Karpas-422 (cell line): ENCODE measurements at regions not wholly inside any gene's neighbourhood (a gene's known extent, or its start where the extent isn't known, plus 50 kb on each side); places are given as distances from the start of the nearest gene placed in this dataset.
"Not testable (repeated sequence)": the region's sequence is repeated elsewhere in the genome, so short reads cannot be mapped to it uniquely, and the experiment has no call there.

ENCODE experiments used
- DNase-seq: peaks from one replicate; pipeline ENCODE4 v3.0.0-alpha.2; 2015
- H2AFZ ChIP-seq: fragments of 200-600 bp; sonication (generic); 2 replicates; pipeline ENCODE4 v1.6.1; 2014; ENCODE audit warnings: antibody characterized with exemption, low read length, mixed read lengths
- H3K27ac ChIP-seq: fragments of 200-600 bp; sonication (generic); 2 replicates; pipeline ENCODE4 v1.5.1; 2014; ENCODE audit warnings: mild to moderate bottlenecking, low read length, moderate library complexity
- H3K27me3 ChIP-seq: fragments of 200-600 bp; sonication (generic); 2 replicates; pipeline ENCODE4 v1.6.1; 2014; ENCODE audit warnings: low read length, mixed read lengths
- H3K36me3 ChIP-seq: fragments of 200-600 bp; sonication (generic); 2 replicates; pipeline ENCODE4 v1.6.1; 2014; ENCODE audit warnings: low read length, mixed read lengths; ENCODE audit not compliant: insufficient read depth
- H3K4me1 ChIP-seq: fragments of 200-600 bp; sonication (generic); 2 replicates; pipeline ENCODE4 v1.6.1; 2014; ENCODE audit warnings: mild to moderate bottlenecking, low read length, mixed read lengths
- H3K4me2 ChIP-seq: fragments of 200-600 bp; sonication (generic); 2 replicates; pipeline ENCODE4 v1.6.1; 2014; ENCODE audit warnings: low read length, low read depth, mild to moderate bottlenecking; ENCODE audit not compliant: poor library complexity, severe bottlenecking
- H3K4me3 ChIP-seq: fragments of 200-600 bp; sonication (generic); 2 replicates; pipeline ENCODE4 v1.5.1; 2014; ENCODE audit warnings: mild to moderate bottlenecking, antibody characterized with exemption, low read length, mixed read lengths
- H3K79me2 ChIP-seq: fragments of 200-600 bp; sonication (generic); 2 replicates; pipeline ENCODE4 v1.6.1; 2014; ENCODE audit warnings: mild to moderate bottlenecking, low read length, mixed read lengths
- H3K9ac ChIP-seq: fragments of 200-600 bp; sonication (generic); 2 replicates; pipeline ENCODE4 v1.6.0; 2014; ENCODE audit warnings: low read length
- H3K9me2 ChIP-seq: fragments of 200-600 bp; sonication (generic), shearing (Covaris generic); replicated peaks from 2 replicates; pipeline ENCODE4 v1.6.0; 2014; ENCODE audit warnings: mild to moderate bottlenecking, low read length, moderate library complexity; ENCODE audit not compliant: insufficient read depth
- H3K9me3 ChIP-seq: fragments of 300-700, 200-600 bp; sonication (generic); 2 replicates; pipeline ENCODE4 v1.6.1; 2014; ENCODE audit warnings: low read length, mixed read lengths
- H4K20me1 ChIP-seq: fragments of 200-600 bp; sonication (generic); 2 replicates; pipeline ENCODE4 v1.6.1; 2014; ENCODE audit warnings: mild to moderate bottlenecking, antibody characterized with exemption, low read length, low read depth; ENCODE audit not compliant: insufficient read depth

DNA sequence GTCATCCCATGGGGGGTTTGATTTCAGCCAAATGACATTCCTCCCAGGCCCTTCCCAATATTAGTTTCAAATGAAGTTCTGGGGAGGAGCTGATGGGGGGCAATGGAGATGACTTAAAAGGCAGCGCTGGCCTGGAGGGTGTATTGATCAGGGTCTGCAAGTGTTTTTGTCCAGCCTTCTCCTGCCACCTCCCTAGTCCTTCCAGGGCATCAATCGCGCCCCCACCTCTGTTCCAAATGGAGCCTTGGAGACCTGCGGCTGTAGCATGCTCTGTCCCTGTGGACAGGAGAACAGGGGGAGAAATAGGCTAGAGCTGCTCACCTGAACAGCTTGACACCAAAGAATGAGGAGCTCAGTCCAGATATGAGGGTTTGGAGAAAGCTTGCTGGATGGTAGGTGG, 386.8 kb upstream of the PODXL start:
- Histone ChIP-seq H3K4me2 (no peak overlapping the region), H3K9me3 (no peaks in the 10 kb centered on the region), H3K4me1 (no peaks in the 10 kb centered on the region), H3K9me2 (no peaks in the 10 kb centered on the region), H3K27ac (no peak overlapping the region), H3K27me3 (no peaks in the 10 kb centered on the region; the same call in 1 of the 2 replicates), H4K20me1 (no peaks in the 10 kb centered on the region), H3K36me3 (no peaks in the 10 kb centered on the region), H3K4me3 (no peak overlapping the region), H3K79me2 (no peaks in the 10 kb centered on the region), H2AFZ (no peak overlapping the region), H3K9ac (no peak overlapping the region)
- peak; percentile 2 for DNase-seq

- H3K27me3 ChIP-seq, result no peaks in the 10 kb centered on the region; the same call in 1 of the 2 replicates
- no peaks in the 10 kb centered on the region for H4K20me1 ChIP-seq
- peak; percentile 26 for DNase-seq
- no peaks in the 10 kb centered on the region for H3K4me1 ChIP-seq
- no peaks in the 10 kb centered on the region for H3K36me3 ChIP-seq
- H3K9me2 ChIP-seq, result no peaks in the 10 kb centered on the region
- H3K9me3 ChIP-seq, result no peaks in the 10 kb centered on the region
- no peak overlapping the region for H3K4me3 ChIP-seq
- no peak overlapping the region for H3K4me2 ChIP-seq
- H3K27ac ChIP-seq, result no peak overlapping the region
- H2AFZ ChIP-seq, result no peak overlapping the region
- H3K9ac ChIP-seq, result no peak overlapping the region
- H3K79me2 ChIP-seq, result no peaks in the 10 kb centered on the region
Measured at GRCh38 chr7:131942287-131943150, 386.1 kb upstream of the PODXL start.

DNA sequence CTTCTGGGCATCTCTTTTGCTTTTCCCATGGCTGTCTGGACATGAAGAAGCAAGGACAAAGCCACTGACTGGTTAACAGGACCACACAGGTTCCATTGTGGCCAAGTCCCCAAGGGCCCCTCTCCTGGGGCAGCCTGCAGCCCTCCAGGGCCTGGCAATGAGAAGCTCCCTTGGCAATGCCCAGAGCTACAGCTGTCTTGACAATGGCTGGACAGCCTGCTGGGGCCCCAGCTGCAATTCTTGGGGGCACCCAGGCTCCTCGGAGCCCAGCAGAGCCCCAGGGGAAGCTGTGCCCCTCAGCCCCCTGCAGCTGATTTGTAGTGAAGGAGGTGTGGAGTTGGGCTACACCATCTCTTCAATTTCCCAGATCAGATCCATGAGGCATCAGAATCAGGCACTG, 384.9 kb upstream of the PODXL start:
- no peaks in the 10 kb centered on the region for H3K79me2 ChIP-seq
- H3K36me3 ChIP-seq, result no peaks in the 10 kb centered on the region
- H3K27me3 ChIP-seq, result no peaks in the 10 kb centered on the region; the same call in 1 of the 2 replicates
- no peak overlapping the region for H3K27ac ChIP-seq
- H3K9me3 ChIP-seq, result no peaks in the 10 kb centered on the region
- H3K4me3 ChIP-seq, result no peak overlapping the region
- no peaks in the 10 kb centered on the region for H3K9me2 ChIP-seq
- H3K4me1 ChIP-seq, result no peaks in the 10 kb centered on the region
- H4K20me1 ChIP-seq, result no peaks in the 10 kb centered on the region
- H2AFZ ChIP-seq, result no peak overlapping the region
- no peak overlapping the region for H3K9ac ChIP-seq
- peak; percentile 2 for DNase-seq
- no peak overlapping the region for H3K4me2 ChIP-seq

DNA sequence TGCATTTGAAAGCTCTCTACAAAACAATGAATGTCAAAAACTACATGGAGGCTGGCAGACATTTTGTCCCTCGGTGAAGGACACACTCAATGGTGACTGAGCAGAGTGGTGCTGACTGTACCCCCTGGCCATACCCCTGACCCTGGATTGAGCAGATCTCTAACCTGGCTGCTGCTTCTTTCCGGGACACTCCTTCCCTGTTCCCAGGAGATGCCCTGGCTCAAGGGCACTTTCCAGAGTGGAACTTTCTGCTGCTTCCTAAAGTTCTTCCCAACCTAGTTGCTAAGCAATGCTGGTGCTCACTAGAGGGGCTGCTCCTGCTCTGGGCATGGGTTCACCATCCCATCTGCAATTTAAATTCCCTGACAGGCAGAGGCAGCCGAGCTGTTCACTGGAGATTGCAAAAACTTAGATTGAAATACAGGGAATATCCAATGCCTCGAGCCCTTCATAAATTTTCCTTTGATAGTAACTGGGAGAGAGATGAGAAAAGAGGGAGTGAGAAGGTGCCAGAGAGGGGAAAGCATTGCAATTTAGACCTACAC, 384.3 kb upstream of the PODXL start:
- Histone ChIP-seq H4K20me1 (no peaks in the 10 kb centered on the region), H3K27me3 (no peaks in the 10 kb centered on the region; the same call in 1 of the 2 replicates), H3K4me3 (no peak overlapping the region), H3K79me2 (no peaks in the 10 kb centered on the region), H3K4me2 (no peak overlapping the region), H3K36me3 (no peaks in the 10 kb centered on the region), H3K9ac (no peak overlapping the region), H3K4me1 (no peaks in the 10 kb centered on the region), H2AFZ (no peak overlapping the region), H3K27ac (no peak overlapping the region), H3K9me3 (no peaks in the 10 kb centered on the region), H3K9me2 (no peaks in the 10 kb centered on the region)
- DNase-seq, result no peak

DNA sequence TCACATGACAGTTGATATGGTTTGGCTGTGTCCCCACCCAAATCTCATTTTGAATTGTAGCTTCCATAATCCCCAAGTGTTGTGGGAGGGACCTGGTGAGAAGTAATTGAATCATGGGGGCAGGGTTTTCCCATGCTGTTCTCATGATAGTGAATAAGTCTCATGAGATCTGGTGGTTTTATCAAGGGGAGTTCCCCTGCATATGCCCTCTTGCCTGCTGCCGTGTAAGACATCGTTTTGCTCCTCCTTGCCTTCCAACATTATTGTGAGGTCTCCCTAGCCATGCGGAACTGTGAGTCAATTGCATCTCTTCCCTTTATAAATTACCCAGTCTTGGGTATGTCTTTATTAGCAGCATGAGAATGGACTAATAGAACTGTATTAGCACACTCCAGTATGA, 382.4 kb upstream of the PODXL start:
- H3K9me3 ChIP-seq, H2AFZ ChIP-seq, H3K36me3 ChIP-seq, H3K4me3 ChIP-seq, H4K20me1 ChIP-seq, H3K79me2 ChIP-seq, H3K9me2 ChIP-seq, H3K9ac ChIP-seq, H3K27ac ChIP-seq, H3K4me1 ChIP-seq, H3K4me2 ChIP-seq, H3K27me3 ChIP-seq: not testable (repeated sequence)
- peak; percentile 21 for DNase-seq

DNA sequence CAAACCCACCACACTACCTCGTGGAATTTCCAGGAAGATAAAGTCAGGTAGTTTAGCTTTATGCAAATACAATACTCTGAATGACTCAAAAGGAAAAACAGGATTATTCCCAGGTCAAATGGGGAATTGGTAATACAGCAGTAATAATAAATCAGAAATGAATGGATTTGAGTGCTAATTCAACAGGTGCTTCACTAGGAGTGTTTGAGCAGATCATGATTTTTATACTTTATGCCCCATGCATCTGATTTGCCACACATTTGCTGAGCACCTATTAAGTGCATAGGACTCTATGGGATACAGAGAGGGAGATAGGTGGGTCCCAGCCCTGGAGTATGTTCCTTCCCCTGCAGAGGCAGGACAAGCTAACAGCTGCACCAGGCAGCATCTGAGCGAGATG, 381.4 kb upstream of the PODXL start:
- no peaks in the 10 kb centered on the region for H3K9me3 ChIP-seq
- H3K9me2 ChIP-seq, result no peaks in the 10 kb centered on the region
- H3K27me3 ChIP-seq, result no peaks in the 10 kb centered on the region; the same call in 1 of the 2 replicates
- H3K4me2 ChIP-seq, result no peak overlapping the region
- no peak overlapping the region for H3K9ac ChIP-seq
- no peaks in the 10 kb centered on the region for H3K4me1 ChIP-seq
- DNase-seq, result no peak
- H3K4me3 ChIP-seq, result no peak overlapping the region
- H3K27ac ChIP-seq, result no peak overlapping the region
- H2AFZ ChIP-seq, result no peak overlapping the region
- H3K79me2 ChIP-seq, result no peaks in the 10 kb centered on the region
- H3K36me3 ChIP-seq, result no peaks in the 10 kb centered on the region
- no peaks in the 10 kb centered on the region for H4K20me1 ChIP-seq

DNA sequence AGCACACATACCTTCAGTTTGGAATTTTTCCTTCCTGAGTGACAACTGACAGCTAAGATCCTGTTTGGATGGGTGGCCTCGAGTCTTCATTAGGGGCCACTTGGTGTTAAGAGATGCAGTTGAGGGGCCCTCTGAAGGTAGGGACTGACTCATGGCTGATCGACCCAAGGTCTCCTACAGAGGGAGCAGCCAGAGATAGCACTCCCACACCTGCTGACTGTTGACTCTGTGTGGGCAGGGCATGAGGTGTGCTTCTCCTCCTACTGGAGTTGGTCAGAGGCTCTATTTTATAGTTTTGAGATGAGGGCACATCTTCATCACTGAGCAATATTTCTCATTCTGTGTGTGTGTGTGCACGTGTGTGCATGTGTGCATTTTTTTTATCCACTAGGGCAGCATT, 378.8 kb upstream of the PODXL start:
- H3K4me3 ChIP-seq, result no peak overlapping the region
- H3K79me2 ChIP-seq, result no peaks in the 10 kb centered on the region
- DNase-seq, result no peak
- H3K9ac ChIP-seq, result no peak overlapping the region
- no peaks in the 10 kb centered on the region for H3K27me3 ChIP-seq
- H3K9me2 ChIP-seq, result no peaks in the 10 kb centered on the region
- H3K27ac ChIP-seq, result no peak overlapping the region
- no peaks in the 10 kb centered on the region for H3K9me3 ChIP-seq
- H2AFZ ChIP-seq, result no peak overlapping the region
- no peak overlapping the region for H3K4me2 ChIP-seq
- H3K4me1 ChIP-seq, result no peaks in the 10 kb centered on the region
- no peaks in the 10 kb centered on the region for H4K20me1 ChIP-seq
- H3K36me3 ChIP-seq, result no peaks in the 10 kb centered on the region

DNA sequence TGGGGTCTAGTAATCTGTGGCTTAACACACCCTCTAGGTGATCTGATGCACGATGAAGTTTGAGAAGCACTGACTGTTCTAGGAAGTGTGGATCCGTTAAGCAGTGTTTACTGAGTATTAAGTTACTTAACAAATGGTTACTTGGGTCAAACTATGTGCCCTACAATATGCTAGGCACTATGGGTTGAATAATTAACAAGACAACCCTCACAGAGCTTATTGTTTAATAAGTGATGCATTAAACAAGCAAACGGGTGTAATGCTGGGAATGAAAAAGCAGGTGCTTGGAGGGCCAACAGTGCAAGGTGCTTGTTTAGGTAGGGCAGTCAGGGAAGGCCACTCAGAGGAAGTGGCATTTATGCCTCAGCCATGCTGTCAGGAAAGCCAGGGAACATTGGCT, 378.0 kb upstream of the PODXL start:
- Histone ChIP-seq H3K36me3 (no peaks in the 10 kb centered on the region), H3K9me3 (no peaks in the 10 kb centered on the region), H3K9me2 (no peaks in the 10 kb centered on the region), H2AFZ (no peak overlapping the region), H3K27ac (no peak overlapping the region), H3K4me2 (no peak overlapping the region), H3K4me3 (no peak overlapping the region), H4K20me1 (no peaks in the 10 kb centered on the region), H3K79me2 (no peaks in the 10 kb centered on the region), H3K4me1 (no peaks in the 10 kb centered on the region), H3K27me3 (no peaks in the 10 kb centered on the region), H3K9ac (no peak overlapping the region)
- no peak for DNase-seq
